ENCODE measurements at regions not wholly inside any gene's neighbourhood (a gene's known extent, or its start where the extent isn't known, plus 50 kb on each side); places are given as distances from the start of the nearest gene placed in this dataset.

GRCh38 chr12:4086481-4086880, 187.1 kb upstream of the CCND2 start:
- Histone ChIP-seq H3K4me3 (ENCODE audit: low read length in 2 of 2) (no peak overlapping the region), H3K18ac (ENCODE audit: low read length) (no peak overlapping the region), H3K4me2 (ENCODE audit: insufficient read depth, low read length, poor library complexity, severe bottlenecking) (no peak overlapping the region), H2BK12ac (ENCODE audit: low read length) (no peak overlapping the region), H3K27ac (replicated peaks; ENCODE audit: low read length) (no peak overlapping the region), H3K4me1 (ENCODE audit: control insufficient read depth in 2 of 2, insufficient read depth in 1 of 2, low read depth in 1 of 2, low read length in 2 of 2) (no peaks in the 10 kb centered on the region), H3K4ac (ENCODE audit: low read length) (no peak overlapping the region), H4K8ac (ENCODE audit: low read depth, low read length) (no peak overlapping the region), H3K23ac (ENCODE audit: low read depth, low read length, poor library complexity) (no peak overlapping the region), H3K9ac (ENCODE audit: low read depth, low read length, poor library complexity) (no peak overlapping the region), H3K27me3 (ENCODE audit: control insufficient read depth in 3 of 3, insufficient read depth in 3 of 3, low read depth in 1 of 3, low read length in 3 of 3) (peaks cover 0 to 8% (median 0%) of the 10 kb centered on the region in 3 experiments), H2BK5ac (ENCODE audit: low read length) (no peak overlapping the region), H2BK15ac (ENCODE audit: low read length) (no peak overlapping the region), H2BK120ac (ENCODE audit: low read depth, low read length) (no peak overlapping the region), H3K14ac (ENCODE audit: low read length) (no peak overlapping the region), H2AFZ (ENCODE audit: low read length) (no peak overlapping the region), H2AK5ac (ENCODE audit: low read depth, low read length) (no peak overlapping the region), H3K79me1 (ENCODE audit: low read depth, low read length) (no peaks in the 10 kb centered on the region), H3K36me3 (replicated peaks in 1 of 2; ENCODE audit: control insufficient read depth in 2 of 2, insufficient read depth in 2 of 2, low read length in 2 of 2) (no peaks in the 10 kb centered on the region), H3K9me3 (replicated peaks in 1 of 2; ENCODE audit: control insufficient read depth in 2 of 2, insufficient read depth in 1 of 2, low read depth in 1 of 2, low read length in 2 of 2) (no peaks in the 10 kb centered on the region), H4K91ac (ENCODE audit: low read depth, low read length, poor library complexity) (no peak overlapping the region)
- WGBS, 2 donors (ENCODE audit: extremely low coverage in 2 of 2, insufficient read length in 2 of 2, insufficient replicate concordance in 1 of 2): no CpG with 5 or more reads among the region's 1 CpG
- no peak for DNase-seq (ENCODE audit: low spot score)

GRCh38 chr12:4084573-4084972, 189.0 kb upstream of the CCND2 start:
- Histone ChIP-seq H3K4me1 (ENCODE audit: control insufficient read depth in 2 of 2, insufficient read depth in 1 of 2, low read depth in 1 of 2, low read length in 2 of 2) (no peaks in the 10 kb centered on the region), H3K36me3 (replicated peaks in 1 of 2; ENCODE audit: control insufficient read depth in 2 of 2, insufficient read depth in 2 of 2, low read length in 2 of 2) (no peaks in the 10 kb centered on the region), H2BK120ac (ENCODE audit: low read depth, low read length) (no peak overlapping the region), H3K18ac (ENCODE audit: low read length) (peak overlapping the region; percentile 21), H2AFZ (ENCODE audit: low read length) (no peak overlapping the region), H3K27me3 (ENCODE audit: control insufficient read depth in 3 of 3, insufficient read depth in 3 of 3, low read depth in 1 of 3, low read length in 3 of 3) (peaks cover 0 to 11% (median 0%) of the 10 kb centered on the region in 3 experiments), H2AK5ac (ENCODE audit: low read depth, low read length) (no peak overlapping the region), H3K9ac (ENCODE audit: low read depth, low read length, poor library complexity) (no peak overlapping the region), H4K8ac (ENCODE audit: low read depth, low read length) (no peak overlapping the region), H3K4me3 (ENCODE audit: low read length in 2 of 2) (no peak overlapping the region), H3K23ac (ENCODE audit: low read depth, low read length, poor library complexity) (no peak overlapping the region), H2BK5ac (ENCODE audit: low read length) (no peak overlapping the region), H3K4ac (ENCODE audit: low read length) (no peak overlapping the region), H3K9me3 (replicated peaks in 1 of 2; ENCODE audit: control insufficient read depth in 2 of 2, insufficient read depth in 1 of 2, low read depth in 1 of 2, low read length in 2 of 2) (no peaks in the 10 kb centered on the region), H3K4me2 (ENCODE audit: insufficient read depth, low read length, poor library complexity, severe bottlenecking) (no peak overlapping the region), H2BK12ac (ENCODE audit: low read length) (no peak overlapping the region), H3K14ac (ENCODE audit: low read length) (no peak overlapping the region), H2BK15ac (ENCODE audit: low read length) (no peak overlapping the region), H3K79me1 (ENCODE audit: low read depth, low read length) (no peaks in the 10 kb centered on the region), H3K27ac (replicated peaks; ENCODE audit: low read length) (no peak overlapping the region), H4K91ac (ENCODE audit: low read depth, low read length, poor library complexity) (no peak overlapping the region)
- no CpG with 5 or more reads among the region's 8 CpGs for WGBS, 2 donors (ENCODE audit: extremely low coverage in 2 of 2, insufficient read length in 2 of 2, insufficient replicate concordance in 1 of 2)
- no peak for DNase-seq (ENCODE audit: low spot score)

GRCh38 chr12:4082809-4083403, 190.7 kb upstream of the CCND2 start:
- Histone ChIP-seq H2AFZ (ENCODE audit: low read length) (no peak overlapping the region), H3K36me3 (replicated peaks in 1 of 2; ENCODE audit: control insufficient read depth in 2 of 2, insufficient read depth in 2 of 2, low read length in 2 of 2) (no peaks in the 10 kb centered on the region), H3K27ac (replicated peaks; ENCODE audit: low read length) (no peak overlapping the region), H3K9ac (ENCODE audit: low read depth, low read length, poor library complexity) (no peak overlapping the region), H2BK12ac (ENCODE audit: low read length) (no peak overlapping the region), H2BK15ac (ENCODE audit: low read length) (no peak overlapping the region), H2AK5ac (ENCODE audit: low read depth, low read length) (no peak overlapping the region), H4K8ac (ENCODE audit: low read depth, low read length) (no peak overlapping the region), H3K79me1 (ENCODE audit: low read depth, low read length) (no peaks in the 10 kb centered on the region), H3K23ac (ENCODE audit: low read depth, low read length, poor library complexity) (no peak overlapping the region), H2BK5ac (ENCODE audit: low read length) (no peak overlapping the region), H3K4me2 (ENCODE audit: insufficient read depth, low read length, poor library complexity, severe bottlenecking) (no peak overlapping the region), H3K18ac (ENCODE audit: low read length) (no peak overlapping the region), H3K14ac (ENCODE audit: low read length) (no peak overlapping the region), H3K9me3 (replicated peaks in 1 of 2; ENCODE audit: control insufficient read depth in 2 of 2, insufficient read depth in 1 of 2, low read depth in 1 of 2, low read length in 2 of 2) (peaks cover 0 to 6% of the 10 kb centered on the region in 2 donors), H3K4ac (ENCODE audit: low read length) (no peak overlapping the region), H4K91ac (ENCODE audit: low read depth, low read length, poor library complexity) (no peak overlapping the region), H3K4me3 (ENCODE audit: low read length in 2 of 2) (no peak overlapping the region), H2BK120ac (ENCODE audit: low read depth, low read length) (no peak overlapping the region), H3K4me1 (ENCODE audit: control insufficient read depth in 2 of 2, insufficient read depth in 1 of 2, low read depth in 1 of 2, low read length in 2 of 2) (no peaks in the 10 kb centered on the region), H3K27me3 (ENCODE audit: control insufficient read depth in 3 of 3, insufficient read depth in 3 of 3, low read depth in 1 of 3, low read length in 3 of 3) (peaks cover 0 to 11% (median 0%) of the 10 kb centered on the region in 3 experiments)
- no CpG with 5 or more reads among the region's 13 CpGs for whole genome bisulfite sequencing, 2 donors (ENCODE audit: extremely low coverage in 2 of 2, insufficient read length in 2 of 2, insufficient replicate concordance in 1 of 2)
- DNase-seq (ENCODE audit: low spot score): no peak

- no peak overlapping the region for H3K14ac ChIP-seq (ENCODE audit: low read length)
- H3K4me2 ChIP-seq (ENCODE audit: insufficient read depth, low read length, poor library complexity, severe bottlenecking): no peak overlapping the region
- H3K23ac ChIP-seq (ENCODE audit: low read depth, low read length, poor library complexity): no peak overlapping the region
- H2BK15ac ChIP-seq (ENCODE audit: low read length): no peak overlapping the region
- H3K79me1 ChIP-seq (ENCODE audit: low read depth, low read length): no peaks in the 10 kb centered on the region
- H2BK120ac ChIP-seq (ENCODE audit: low read depth, low read length): no peak overlapping the region
- H3K36me3 ChIP-seq (replicated peaks in 1 of 2; ENCODE audit: control insufficient read depth in 2 of 2, insufficient read depth in 2 of 2, low read length in 2 of 2): no peaks in the 10 kb centered on the region
- H3K27me3 ChIP-seq (ENCODE audit: control insufficient read depth in 3 of 3, insufficient read depth in 3 of 3, low read depth in 1 of 3, low read length in 3 of 3): peaks cover 0 to 11% (median 0%) of the 10 kb centered on the region in 3 experiments
- H3K9me3 ChIP-seq (replicated peaks in 1 of 2; ENCODE audit: control insufficient read depth in 2 of 2, insufficient read depth in 1 of 2, low read depth in 1 of 2, low read length in 2 of 2): peaks cover 0 to 6% of the 10 kb centered on the region in 2 donors
- no peak for DNase-seq (ENCODE audit: low spot score)
- H3K4me3 ChIP-seq (ENCODE audit: low read length in 2 of 2): no peak overlapping the region
- no peak overlapping the region for H3K4ac ChIP-seq (ENCODE audit: low read length)
- no peak overlapping the region for H3K27ac ChIP-seq (replicated peaks; ENCODE audit: low read length)
- no peak overlapping the region for H2AK5ac ChIP-seq (ENCODE audit: low read depth, low read length)
- no peak overlapping the region for H2BK5ac ChIP-seq (ENCODE audit: low read length)
- no peak overlapping the region for H2AFZ ChIP-seq (ENCODE audit: low read length)
- H3K18ac ChIP-seq (ENCODE audit: low read length): no peak overlapping the region
- no peak overlapping the region for H4K91ac ChIP-seq (ENCODE audit: low read depth, low read length, poor library complexity)
- no peak overlapping the region for H4K8ac ChIP-seq (ENCODE audit: low read depth, low read length)
- H3K4me1 ChIP-seq (ENCODE audit: control insufficient read depth in 2 of 2, insufficient read depth in 1 of 2, low read depth in 1 of 2, low read length in 2 of 2): no peaks in the 10 kb centered on the region
- no peak overlapping the region for H3K9ac ChIP-seq (ENCODE audit: low read depth, low read length, poor library complexity)
- WGBS, 2 donors (ENCODE audit: extremely low coverage in 2 of 2, insufficient read length in 2 of 2, insufficient replicate concordance in 1 of 2): no CpG with 5 or more reads among the region's 1 CpG
- H2BK12ac ChIP-seq (ENCODE audit: low read length): no peak overlapping the region
Measured at GRCh38 chr12:4080213-4080612, 193.3 kb upstream of the CCND2 start.
